ENCODE measurements at regions not wholly inside any gene's neighbourhood (a gene's known extent, or its start where the extent isn't known, plus 50 kb on each side); places are given as distances from the start of the nearest gene placed in this dataset.

DNA sequence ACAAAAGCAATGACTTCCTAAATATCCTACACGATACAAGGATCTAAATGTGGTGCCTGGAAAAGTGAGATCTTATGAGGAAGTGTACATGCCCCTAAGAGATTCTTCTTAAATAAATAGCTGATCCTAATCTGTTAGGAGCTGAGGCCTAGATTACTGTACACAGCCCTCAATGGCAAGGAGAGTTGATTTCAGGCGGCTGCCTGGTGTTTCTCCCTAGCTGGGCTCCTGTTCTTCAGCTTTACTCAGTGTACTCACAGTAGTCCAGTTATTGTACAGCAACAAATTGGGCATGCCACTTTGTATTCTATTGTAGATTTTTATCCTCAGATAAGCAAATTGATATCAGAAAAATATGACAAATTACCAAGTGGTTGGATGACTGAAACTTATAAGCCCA, 358.2 kb upstream of the PDGFD start:
- no peak for DNase-seq

DNA sequence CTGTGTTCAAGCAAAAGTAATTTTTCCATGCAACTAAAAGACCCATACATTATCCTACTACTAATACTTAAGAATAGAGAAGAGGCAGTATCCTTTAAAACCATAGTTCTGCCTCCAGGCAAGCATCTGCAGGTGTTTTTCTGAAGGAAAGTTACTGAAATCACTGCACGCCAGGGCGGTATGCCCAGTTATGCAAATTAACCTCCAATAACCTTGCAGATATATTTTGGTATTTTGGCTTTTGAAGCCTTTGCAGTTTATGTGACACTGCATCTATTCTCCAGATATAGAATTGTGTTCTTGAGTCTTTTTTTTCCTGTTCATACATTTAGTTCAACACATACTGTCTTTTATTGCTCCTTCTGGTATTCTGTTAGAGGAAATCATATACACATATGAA, 346.2 kb upstream of the PDGFD start:
- no peak for DNase-seq

- DNase-seq, result no peak
These were observed 326.2 kb upstream of the PDGFD start for GRCh38 chr11:104490182-104490581.

DNA sequence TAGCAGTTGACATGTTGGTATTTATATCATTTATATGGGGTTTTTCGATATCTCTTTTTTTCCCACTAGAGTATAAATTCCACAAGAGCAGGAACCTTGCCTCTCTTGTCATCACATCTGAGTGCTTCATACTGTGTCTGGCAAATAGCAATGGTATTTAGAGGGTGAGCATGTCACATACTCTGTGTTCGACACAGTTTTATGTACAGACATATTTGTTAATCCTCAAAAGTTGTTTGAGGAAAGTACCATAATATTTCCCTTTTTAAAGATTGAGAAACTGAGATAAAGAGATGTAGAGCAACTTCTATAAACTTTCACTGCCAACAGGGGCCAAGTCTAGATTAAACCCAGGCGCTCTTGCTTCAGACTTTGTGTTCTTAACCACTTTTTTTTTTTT, 324.6 kb upstream of the PDGFD start:
- no peak for DNase-seq

DNA sequence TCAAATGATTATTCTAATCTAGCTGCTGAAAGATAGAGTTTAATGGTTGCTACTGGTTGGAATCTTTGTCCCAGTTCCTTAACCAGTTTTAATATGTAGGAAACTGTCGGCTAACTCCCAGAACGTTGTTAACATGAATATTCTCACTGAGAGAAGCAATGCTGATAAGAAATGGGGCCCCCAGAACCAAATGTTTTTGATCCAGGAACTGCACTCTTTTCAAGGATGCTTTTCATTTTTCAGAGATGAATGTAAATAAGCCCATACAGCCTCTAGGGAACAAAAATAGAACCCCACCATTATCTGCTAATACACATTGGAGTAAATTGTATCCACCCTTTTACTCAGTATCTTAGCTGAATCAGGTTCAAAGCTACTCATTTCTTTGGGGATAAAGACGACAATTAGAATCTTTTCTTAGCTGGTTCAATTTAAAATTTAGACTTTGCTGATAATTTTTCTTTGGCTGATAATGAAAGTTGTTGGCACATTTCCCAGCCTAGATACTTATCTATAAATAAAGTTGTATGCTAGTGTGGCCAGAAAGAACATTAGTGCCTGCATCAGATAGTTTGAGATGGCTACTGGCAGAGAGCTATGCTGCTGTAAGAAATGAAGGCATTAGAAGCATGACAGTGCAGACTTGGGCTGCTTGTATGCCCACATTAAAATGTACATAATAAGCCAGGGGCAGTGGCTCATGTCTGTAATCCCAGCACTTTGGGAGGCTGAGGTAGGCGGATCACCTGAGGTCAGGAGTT, 323.3 kb upstream of the PDGFD start:
- no peak for DNase-seq

DNA sequence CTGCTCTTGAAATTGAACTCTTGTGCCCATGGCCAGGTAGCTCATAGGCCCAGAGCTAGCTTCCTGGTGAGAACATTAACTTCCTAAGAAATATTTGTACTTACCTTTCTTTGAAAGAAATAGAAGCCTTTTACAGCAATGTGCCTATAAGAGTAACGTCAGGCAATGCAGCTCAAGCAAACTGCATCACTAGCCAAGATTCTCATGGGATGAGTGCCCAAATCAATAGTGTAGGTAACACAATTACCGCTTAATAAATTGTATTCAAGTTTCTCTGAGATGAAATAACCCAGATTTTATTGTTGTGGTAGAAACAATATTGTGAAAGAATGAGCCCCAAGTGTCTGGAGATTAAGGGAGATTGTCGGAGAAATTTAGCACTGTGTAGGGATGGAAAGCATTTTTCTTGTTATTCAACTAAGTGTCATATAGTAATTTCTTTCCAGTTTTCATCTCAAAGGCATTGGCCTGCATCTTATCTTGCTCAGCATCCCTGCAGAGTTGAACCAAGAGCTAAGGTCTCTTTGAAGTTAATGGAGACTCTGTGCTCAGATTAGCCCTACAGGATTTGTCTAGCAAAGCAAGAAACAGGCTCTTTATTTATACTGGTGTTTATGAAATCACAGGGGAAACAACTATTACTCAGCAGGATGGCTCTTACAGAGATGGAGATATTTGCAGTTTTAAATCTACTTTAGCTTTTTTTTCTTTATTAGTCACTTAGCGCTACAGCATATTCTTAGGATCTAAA, 321.0 kb upstream of the PDGFD start:
- no peak for DNase-seq

GRCh38 chr11:104476898-104477297, 313.0 kb upstream of the PDGFD start:
- no peak for DNase-seq

DNA sequence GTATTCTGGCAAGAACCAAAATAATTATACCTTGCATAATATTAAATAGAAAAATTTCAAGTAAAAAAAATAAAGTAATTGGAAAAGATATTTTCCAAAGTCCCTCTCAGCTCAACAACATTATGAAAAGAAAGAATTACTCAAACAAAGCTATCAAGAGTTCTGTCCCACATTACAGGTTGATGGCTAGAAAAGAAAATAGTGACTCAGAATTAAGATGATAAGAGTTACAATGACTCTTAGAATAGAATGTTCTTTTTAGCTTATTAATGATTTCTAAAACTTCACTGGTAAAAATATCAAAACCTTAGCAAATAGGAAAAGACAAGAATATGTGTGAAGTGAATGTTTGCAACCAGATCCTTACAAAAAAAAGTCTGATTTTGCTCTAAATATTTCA, 312.5 kb upstream of the PDGFD start:
- DNase-seq, result no peak

GRCh38 chr11:104467404-104467803, 303.5 kb upstream of the PDGFD start:
- no peak for DNase-seq

GRCh38 chr11:104465321-104465720, 301.4 kb upstream of the PDGFD start:
- no peak for DNase-seq

- no peak for DNase-seq
These were observed 300.7 kb upstream of the PDGFD start for GRCh38 chr11:104464691-104465090.

GRCh38 chr11:104462341-104462740, 298.4 kb upstream of the PDGFD start:
- no peak for DNase-seq

- DNase-seq, result no peak
These were observed 287.4 kb upstream of the PDGFD start for GRCh38 chr11:104451197-104451893.

- DNase-seq, result no peak
These were observed 279.4 kb upstream of the PDGFD start for GRCh38 chr11:104443387-104443786.

DNA sequence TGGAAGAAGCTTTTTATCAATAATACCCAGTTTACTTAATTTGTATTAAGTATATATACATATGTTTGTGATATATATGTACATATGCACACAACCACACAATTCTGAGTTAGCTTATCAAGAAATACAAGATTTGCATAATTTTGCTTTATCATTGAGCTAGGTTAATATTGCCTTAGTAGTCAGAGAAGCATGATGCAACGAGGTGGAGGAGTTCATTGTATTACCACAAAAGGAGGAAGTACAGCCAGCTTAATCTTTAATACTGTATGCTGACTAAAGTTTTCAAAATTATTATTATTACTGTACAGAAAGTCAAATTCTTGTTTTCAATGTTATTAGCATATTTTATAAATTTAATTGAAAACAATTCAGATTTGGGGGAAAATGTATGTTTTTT, 278.4 kb upstream of the PDGFD start:
- no peak for DNase-seq

DNA sequence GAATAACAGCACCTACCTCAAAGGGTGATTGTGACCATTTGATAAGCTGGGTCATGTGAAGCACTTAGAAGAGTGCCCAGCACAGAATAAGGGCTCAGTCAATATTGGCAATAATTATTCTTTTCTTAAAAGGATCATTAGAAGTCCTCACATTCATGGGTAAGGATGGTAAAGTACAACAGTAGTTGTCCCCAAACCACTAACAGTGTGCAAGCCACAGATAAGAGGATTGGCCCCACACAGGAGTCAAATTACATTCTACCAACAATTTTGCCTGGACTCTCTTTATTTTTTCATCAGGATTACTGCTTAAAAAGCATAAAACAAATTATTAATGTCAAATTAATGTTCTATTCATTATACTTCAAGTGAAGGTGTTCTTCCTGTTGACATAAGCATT, 271.5 kb upstream of the PDGFD start:
- DNase-seq, result no peak

DNA sequence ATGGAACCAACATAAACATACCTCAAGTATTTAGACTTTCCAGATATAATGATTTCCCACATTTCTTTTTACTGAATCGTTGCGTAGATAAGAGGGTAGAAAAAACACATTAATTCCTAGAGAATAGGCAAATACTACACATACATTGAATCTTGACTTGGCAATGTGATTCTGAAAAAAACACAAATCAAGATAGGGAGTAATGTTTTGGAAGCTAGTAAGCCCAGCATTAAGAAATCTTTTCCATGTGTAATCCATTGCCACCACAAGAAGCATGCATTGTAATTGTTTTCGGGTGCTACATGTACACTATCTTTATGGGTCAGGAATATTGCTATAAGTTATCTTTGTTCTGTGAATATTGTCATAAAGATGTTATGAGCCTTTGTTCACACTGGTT, 269.8 kb upstream of the PDGFD start:
- no peak for DNase-seq

DNA sequence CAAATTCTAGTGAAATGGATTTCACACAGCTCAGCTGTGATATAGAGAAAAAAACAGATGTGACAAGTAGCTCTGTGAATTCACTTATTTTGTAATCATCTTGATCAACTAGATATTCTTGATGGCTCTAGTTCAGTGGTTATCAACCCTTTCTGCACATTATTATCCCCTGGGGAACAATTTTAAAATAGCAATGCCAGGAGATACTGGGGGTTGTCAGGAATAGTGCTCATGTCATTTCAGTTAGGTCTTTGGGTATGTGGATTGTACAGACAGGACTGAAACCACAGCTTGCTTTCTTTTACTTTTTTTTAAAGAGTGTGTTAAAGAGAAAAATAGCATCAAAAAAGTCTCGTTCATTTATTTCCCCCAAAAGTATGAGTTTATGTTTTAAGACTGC, 269.0 kb upstream of the PDGFD start:
- no peak for DNase-seq

DNA sequence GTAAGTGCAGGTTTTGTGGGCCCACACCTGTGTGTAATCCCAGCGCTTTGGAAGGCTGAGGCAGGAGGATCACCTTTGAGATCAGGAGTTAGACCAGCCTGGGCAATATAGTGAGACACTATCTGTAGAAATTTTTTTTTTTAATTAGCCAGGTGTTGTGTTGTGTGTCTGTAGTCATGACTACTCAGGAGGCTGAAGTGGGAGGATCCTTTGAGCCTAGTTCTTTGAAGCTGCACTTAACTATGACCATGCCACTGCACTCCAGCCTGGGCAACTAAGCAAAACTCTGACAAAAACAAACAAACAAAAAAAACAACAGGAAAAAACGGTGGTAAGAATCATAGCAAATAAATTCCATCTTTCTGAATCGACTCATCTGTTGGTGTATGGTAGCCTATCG, 268.6 kb upstream of the PDGFD start:
- DNase-seq, result no peak

GRCh38 chr11:104422324-104422944, 258.5 kb upstream of the PDGFD start:
- no peak for DNase-seq

GRCh38 chr11:104410336-104410735, 246.4 kb upstream of the PDGFD start:
- no peak for DNase-seq

DNA sequence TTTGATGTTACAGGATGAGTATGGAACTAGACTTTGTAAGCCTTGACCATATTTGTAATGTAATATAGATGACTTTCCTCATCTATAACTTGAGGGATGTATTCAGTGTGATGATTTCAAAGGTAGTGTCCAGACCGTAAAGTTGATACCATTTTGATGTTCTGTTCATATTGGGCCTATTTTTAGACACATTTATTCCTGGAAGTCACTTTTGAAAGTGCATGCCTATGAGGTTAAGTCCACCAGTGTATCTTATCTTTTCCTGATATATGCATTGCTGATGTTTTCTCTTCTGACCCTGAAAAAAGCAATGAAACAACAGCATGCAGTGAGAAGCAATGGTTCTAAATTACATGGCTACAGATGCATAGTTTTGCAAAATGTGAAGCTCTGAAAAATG, 244.7 kb upstream of the PDGFD start:
- no peak for DNase-seq

DNA sequence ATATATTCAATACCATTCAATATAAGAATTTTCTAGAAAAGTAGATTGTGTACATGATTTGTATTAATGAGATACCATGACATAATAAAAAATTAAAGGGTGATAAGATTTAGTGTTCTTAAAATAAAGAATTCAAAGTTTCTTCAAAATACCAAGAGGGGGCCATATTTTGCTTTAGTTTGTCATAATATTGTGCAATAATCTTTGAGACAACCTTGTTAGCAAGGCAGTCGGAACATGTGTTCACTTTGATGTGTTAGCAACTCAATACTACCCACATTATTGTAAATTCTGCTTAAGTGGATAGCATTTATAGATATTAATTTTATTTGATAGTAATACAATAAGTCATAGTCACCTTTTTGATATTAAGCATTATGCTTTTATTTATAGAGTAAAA, 241.3 kb upstream of the PDGFD start:
- no peak for DNase-seq

All from NCI-H187 treated with DMSO at 0.1 percent for 48 hours (cell line).